K562 (cell line): ENCODE measurements at regions not wholly inside any gene's neighbourhood (a gene's known extent, or its start where the extent isn't known, plus 50 kb on each side); places are given as distances from the start of the nearest gene placed in this dataset.

ENCODE experiments used
- ATAC-seq: fragments of 200-7000 bp; cut with Tn5 transposase; 3 replicates; pipeline ENCODE4 v1.9.1; 2020; ENCODE audit warnings: moderate library complexity
- BruUV-seq: library from RNA; stranded (reverse); fragments of 400-500 nt; replicated peaks from 2 replicates; lab custom pipeline; 2021; lab: Mats Ljungman, UMichigan
- CTCF ChIA-PET: fragments of 300-600 bp; formaldehyde crosslinking; extraction: SDS; loops from one replicate; lab custom pipeline; 2021; ENCODE audit warnings: low intra/inter-chr PET ratio; lab: Yijun Ruan, JAX
- POLR2A ChIA-PET: fragments of 300-600, 350-650 bp; sonication (Branson Sonifier 250); formaldehyde crosslinking; extraction: SDS; loops from one replicate; lab custom pipeline; 2021; ENCODE audit warnings: antibody characterized with exemption, inconsistent platforms; lab: Yijun Ruan, JAX
- DNase-seq, 4 experiments: peaks; one replicate each; pipeline versions ENCODE4 v3.0.0 to v3.0.0-alpha.2; 2011 to 2018; ENCODE audit warnings: low spot score in 3 of 4, mixed read lengths in 3 of 4; ENCODE audit errors: extremely low read depth in 1 of 4
- FAIRE-seq: peaks from 2 replicates; lab custom pipeline; 2011; peaks lifted over from hg19 to GRCh38; lab: Jason Lieb, UNC
- H2AFZ ChIP-seq: 2 replicates; pipeline ENCODE4 v1.6.0; 2011; ENCODE audit warnings: low read depth, low read length, control low read depth, inconsistent platforms
- H3K27ac ChIP-seq: fragments of 200-600 bp; 3 replicates; pipeline ENCODE4 v1.8.0; 2011; ENCODE audit warnings: low read depth, mild to moderate bottlenecking, control low read depth, inconsistent platforms, low read length, moderate library complexity, mixed read lengths; ENCODE audit errors: extremely low read depth
- H3K27me3 ChIP-seq, 2 experiments: fragments of 300-600 bp in 1 of 2; 2 replicates in 1 of 2; 3 replicates in 1 of 2; pipeline versions ENCODE4 v1.6.0 to v1.8.0; 2011; ENCODE audit warnings: inconsistent platforms in 2 of 2, low read length in 2 of 2, mild to moderate bottlenecking in 1 of 2, mixed read lengths in 1 of 2, moderate library complexity in 1 of 2; ENCODE audit not compliant: control insufficient read depth in 2 of 2, insufficient read depth in 2 of 2
- H3K36me3 ChIP-seq: fragments of 300-600 bp; 3 replicates; pipeline ENCODE4 v1.8.0; 2011; ENCODE audit warnings: mild to moderate bottlenecking, low read length, inconsistent platforms; ENCODE audit not compliant: control insufficient read depth, insufficient read depth
- H3K4me1 ChIP-seq, 2 experiments: fragments of 200-600 bp in 1 of 2; replicated peaks in 1 of 2; 2 replicates in 1 of 2; 3 replicates in 1 of 2; pipeline versions ENCODE4 v1.5.1 to v1.8.0; 2011; ENCODE audit warnings: inconsistent platforms in 2 of 2, low read length in 2 of 2, mild to moderate bottlenecking in 1 of 2, mixed read lengths in 1 of 2, moderate library complexity in 1 of 2; ENCODE audit not compliant: control insufficient read depth in 2 of 2, insufficient read depth in 2 of 2
- H3K4me2 ChIP-seq: 2 replicates; pipeline ENCODE4 v1.6.1; 2011; ENCODE audit warnings: low read length, control low read depth, inconsistent platforms, mixed read lengths; ENCODE audit not compliant: insufficient read depth
- H3K4me3 ChIP-seq: fragments of 200-600 bp; sonication (generic), shearing (Covaris generic); 2 replicates; pipeline ENCODE4 v1.5.1; 2016; ENCODE audit warnings: control low read depth, inconsistent platforms
- H3K79me2 ChIP-seq: fragments of 200-600 bp; 3 replicates; pipeline ENCODE4 v1.8.0; 2011; ENCODE audit warnings: low read length, inconsistent platforms; ENCODE audit not compliant: control insufficient read depth, insufficient read depth
- H3K9ac ChIP-seq, 2 experiments: 2 replicates each; pipeline versions ENCODE4 v1.6.0 to v1.6.1; 2011; ENCODE audit warnings: low read depth in 2 of 2, low read length in 2 of 2, control low read depth in 1 of 2, inconsistent platforms in 1 of 2, mild to moderate bottlenecking in 1 of 2, mixed read lengths in 1 of 2; ENCODE audit not compliant: insufficient read depth in 1 of 2
- H3K9me1 ChIP-seq: one replicate; pipeline ENCODE4 v1.6.0; 2011; ENCODE audit warnings: inconsistent platforms, mild to moderate bottlenecking, low read length, moderate library complexity; ENCODE audit not compliant: control insufficient read depth, insufficient read depth
- H3K9me3 ChIP-seq: replicated peaks from 2 replicates; pipeline ENCODE4 v1.5.1; 2011; ENCODE audit warnings: low read depth, low read length, inconsistent platforms; ENCODE audit not compliant: control insufficient read depth, insufficient read depth
- H4K20me1 ChIP-seq: replicated peaks from 2 replicates; pipeline ENCODE4 v1.6.1; 2011; ENCODE audit warnings: low read length, inconsistent platforms, mixed read lengths; ENCODE audit not compliant: control insufficient read depth, insufficient read depth
- CHD1 ChIP-seq: fragments of 200-600 bp; sonication (generic); IDR thresholded peaks from one replicate; pipeline ENCODE4 v1.6.1; 2012; ENCODE audit warnings: mild to moderate bottlenecking, moderate library complexity, low read length, inconsistent platforms
- CHD4 ChIP-seq: fragments of 200-600 bp; sonication (generic); IDR thresholded peaks from 3 replicates; pipeline ENCODE4 v1.6.1; 2012; ENCODE audit warnings: low read depth, mild to moderate bottlenecking, mixed read lengths, low read length, inconsistent platforms; ENCODE audit not compliant: insufficient read depth, insufficient replicate concordance, poor library complexity, severe bottlenecking
- ESRRA ChIP-seq: fragments of 450-650 bp; IDR thresholded peaks from 2 replicates; pipeline ENCODE4 v1.6.1; 2014; ENCODE audit warnings: low read depth, mild to moderate bottlenecking, moderate library complexity, borderline replicate concordance
- HMGXB4 ChIP-seq: sonication (generic); formaldehyde crosslinking; IDR thresholded peaks from 2 replicates; pipeline ENCODE4 v1.8.1; 2023; ENCODE audit warnings: mild to moderate bottlenecking, missing genetic modification reagents
- PRPF4 ChIP-seq: fragments of 200-400 bp; formaldehyde crosslinking; IDR thresholded peaks from one replicate; pipeline ENCODE4 v1.6.1; 2017; ENCODE audit warnings: low read length, low read depth, mild to moderate bottlenecking; ENCODE audit not compliant: insufficient read depth, poor library complexity, severe bottlenecking
- PURB ChIP-seq: sonication (generic); formaldehyde crosslinking; IDR thresholded peaks from 2 replicates; pipeline ENCODE4 v1.9.0; 2021; ENCODE audit warnings: low read depth, mild to moderate bottlenecking, missing genetic modification reagents
- ZBTB49 ChIP-seq: sonication (generic); formaldehyde crosslinking; IDR thresholded peaks from 2 replicates; pipeline ENCODE4 v1.8.0; 2022; ENCODE audit warnings: missing genetic modification reagents, mild to moderate bottlenecking, borderline replicate concordance
- ZNF592 ChIP-seq: fragments of 450-650 bp; IDR thresholded peaks from 2 replicates; pipeline ENCODE4 v1.6.1; 2017; ENCODE audit warnings: antibody characterized with exemption, mild to moderate bottlenecking
- WGBS: fragments of 100-300 bp; shearing (Covaris generic); methylation state at CpG from one replicate; pipeline ENCODE4 v1.1.6; 2016; ENCODE audit warnings: low coverage, mixed read lengths; ENCODE audit not compliant: insufficient coverage; ENCODE audit errors: missing lambda C conversion rate; 5-methylcytosine and 5-hydroxymethylcytosine counted together
- in situ Hi-C: fragments of 300-500 bp; cut with MboI; formaldehyde crosslinking; loops from 4 replicates; pipeline ENCODE4 v1.15.0; 2018; ENCODE audit warnings: inconsistent platforms, mixed read lengths
- intact Hi-C: fragments of 100-400 bp; cut with micrococcal nuclease; formaldehyde crosslinking; loops from 2 replicates; pipeline ENCODE4 v1.14.2; 2022
- TF ChIP-seq, protein P1 (sequence below): fragments of 250-450 bp; sonication (Bioruptor Pico); IDR thresholded peaks from 2 replicates; pipeline ENCODE4 v1.8.0; 2022; ENCODE audit warnings: inconsistent platforms

GRCh38 chr14:101226265-101226602, 322.7 kb upstream of the RTL1 start:
- no TSS peak for BruUV-seq
- no peak for ATAC-seq
- Histone ChIP-seq H3K9ac (no peak overlapping the region), H3K4me3 (no peak overlapping the region), H3K9me1 (no peaks in the 10 kb centered on the region), H3K79me2 (no peaks in the 10 kb centered on the region), H3K4me1 (peaks cover 0 to 34% of the 10 kb centered on the region in 2 experiments; a peak in 2 of 5 replicates), H3K4me2 (no peak overlapping the region), H3K27me3 (peaks cover 0 to 2% of the 10 kb centered on the region in 2 experiments; a peak in 2 of 5 replicates), H2AFZ (no peak overlapping the region), H3K27ac (no peak overlapping the region), H4K20me1 (no peaks in the 10 kb centered on the region), H3K9me3 (no peaks in the 10 kb centered on the region), H3K36me3 (no peaks in the 10 kb centered on the region)
- no peak for TF ChIP-seq CHD1
- no peak for TF ChIP-seq ESRRA
- TF ChIP-seq PURB: no peak
- no peak for TF ChIP-seq CHD4
- no peak for TF ChIP-seq PRPF4
- TF ChIP-seq, protein P1, sequence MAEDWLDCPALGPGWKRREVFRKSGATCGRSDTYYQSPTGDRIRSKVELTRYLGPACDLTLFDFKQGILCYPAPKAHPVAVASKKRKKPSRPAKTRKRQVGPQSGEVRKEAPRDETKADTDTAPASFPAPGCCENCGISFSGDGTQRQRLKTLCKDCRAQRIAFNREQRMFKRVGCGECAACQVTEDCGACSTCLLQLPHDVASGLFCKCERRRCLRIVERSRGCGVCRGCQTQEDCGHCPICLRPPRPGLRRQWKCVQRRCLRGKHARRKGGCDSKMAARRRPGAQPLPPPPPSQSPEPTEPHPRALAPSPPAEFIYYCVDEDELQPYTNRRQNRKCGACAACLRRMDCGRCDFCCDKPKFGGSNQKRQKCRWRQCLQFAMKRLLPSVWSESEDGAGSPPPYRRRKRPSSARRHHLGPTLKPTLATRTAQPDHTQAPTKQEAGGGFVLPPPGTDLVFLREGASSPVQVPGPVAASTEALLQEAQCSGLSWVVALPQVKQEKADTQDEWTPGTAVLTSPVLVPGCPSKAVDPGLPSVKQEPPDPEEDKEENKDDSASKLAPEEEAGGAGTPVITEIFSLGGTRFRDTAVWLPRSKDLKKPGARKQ: no peak
- no peak for TF ChIP-seq ZBTB49 (CRISPR knock-in tag)
- TF ChIP-seq ZNF592: no peak
- TF ChIP-seq HMGXB4: no peak
- ChIA-PET POLR2A (no interaction called here), CTCF (no interaction called here)
- no peak for DNase-seq
- 36% methylated on average over 2 of the region's 4 CpGs for WGBS
- intact Hi-C loops: no loop called here
- in situ Hi-C loops: no loop called here
- no peak for FAIRE-seq
